HL-60 (cell line): ENCODE measurements at regions not wholly inside any gene's neighbourhood (a gene's known extent, or its start where the extent isn't known, plus 50 kb on each side); places are given as distances from the start of the nearest gene placed in this dataset.

ENCODE experiments used
- DNase-seq, 2 experiments: peaks; one replicate each; pipeline ENCODE4 v3.0.0-alpha.2; 2010 to 2020; ENCODE audit warnings: low read depth in 1 of 2, low spot score in 1 of 2
- H3K27ac ChIP-seq: fragments of 250-450 bp; sonication (Bioruptor Pico); replicated peaks from 2 replicates; pipeline ENCODE4 v1.5.1; 2020; ENCODE audit warnings: mild to moderate bottlenecking, moderate library complexity
- H3K27me3 ChIP-seq: fragments of 250-450 bp; sonication (Bioruptor Pico); 2 replicates; pipeline ENCODE4 v1.5.1; 2021; ENCODE audit warnings: mild to moderate bottlenecking, moderate library complexity; ENCODE audit not compliant: insufficient read depth, poor library complexity, severe bottlenecking
- H3K4me3 ChIP-seq: replicated peaks from 2 replicates; pipeline ENCODE4 v1.5.1; 2011; ENCODE audit warnings: mild to moderate bottlenecking, control low read depth, low read length; ENCODE audit not compliant: insufficient read depth
- GABPA ChIP-seq: IDR thresholded peaks from 2 replicates; pipeline ENCODE4 v1.6.1; 2012; ENCODE audit warnings: low read depth
- POLR2AphosphoS5 ChIP-seq: IDR thresholded peaks from 2 replicates; pipeline ENCODE4 v1.6.1; 2012; ENCODE audit warnings: low read depth
- SPI1 ChIP-seq: IDR thresholded peaks from 2 replicates; pipeline ENCODE4 v1.6.1; 2012; ENCODE audit warnings: low read depth, mild to moderate bottlenecking, borderline replicate concordance
- TF ChIP-seq, protein P1 (sequence below): IDR thresholded peaks from 2 replicates; pipeline ENCODE4 v1.6.1; 2012; ENCODE audit warnings: low read depth; ENCODE audit not compliant: insufficient replicate concordance
- TF ChIP-seq, protein P2 (sequence below): IDR thresholded peaks from one replicate; pipeline ENCODE4 v1.5.1; 2011; ENCODE audit warnings: low read length, control low read depth, inconsistent platforms; ENCODE audit not compliant: insufficient read depth

DNA sequence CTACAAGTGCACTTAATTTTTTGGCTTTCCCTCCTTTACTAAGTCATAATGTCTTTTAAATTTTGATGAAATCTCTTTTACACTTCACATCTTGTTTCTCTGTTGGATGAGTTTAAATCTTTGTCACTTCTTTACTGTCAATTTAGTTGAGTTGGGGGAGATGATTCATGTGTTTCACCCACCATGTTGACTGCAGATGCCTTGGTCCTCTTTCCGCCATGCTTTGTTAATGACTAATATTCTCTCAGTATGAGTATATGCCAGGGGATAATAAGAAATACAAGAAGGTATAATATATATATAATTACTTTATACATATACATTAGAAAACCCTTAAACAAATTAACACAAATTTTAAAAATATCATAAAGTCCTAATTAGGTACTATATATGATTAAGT is 149.7 kb upstream of the SPRED1 start:
- no peak for DNase-seq
- Histone ChIP-seq H3K27ac (no peak overlapping the region), H3K27me3 (no peaks in the 10 kb centered on the region), H3K4me3 (no peak overlapping the region)
- TF ChIP-seq, protein P1, sequence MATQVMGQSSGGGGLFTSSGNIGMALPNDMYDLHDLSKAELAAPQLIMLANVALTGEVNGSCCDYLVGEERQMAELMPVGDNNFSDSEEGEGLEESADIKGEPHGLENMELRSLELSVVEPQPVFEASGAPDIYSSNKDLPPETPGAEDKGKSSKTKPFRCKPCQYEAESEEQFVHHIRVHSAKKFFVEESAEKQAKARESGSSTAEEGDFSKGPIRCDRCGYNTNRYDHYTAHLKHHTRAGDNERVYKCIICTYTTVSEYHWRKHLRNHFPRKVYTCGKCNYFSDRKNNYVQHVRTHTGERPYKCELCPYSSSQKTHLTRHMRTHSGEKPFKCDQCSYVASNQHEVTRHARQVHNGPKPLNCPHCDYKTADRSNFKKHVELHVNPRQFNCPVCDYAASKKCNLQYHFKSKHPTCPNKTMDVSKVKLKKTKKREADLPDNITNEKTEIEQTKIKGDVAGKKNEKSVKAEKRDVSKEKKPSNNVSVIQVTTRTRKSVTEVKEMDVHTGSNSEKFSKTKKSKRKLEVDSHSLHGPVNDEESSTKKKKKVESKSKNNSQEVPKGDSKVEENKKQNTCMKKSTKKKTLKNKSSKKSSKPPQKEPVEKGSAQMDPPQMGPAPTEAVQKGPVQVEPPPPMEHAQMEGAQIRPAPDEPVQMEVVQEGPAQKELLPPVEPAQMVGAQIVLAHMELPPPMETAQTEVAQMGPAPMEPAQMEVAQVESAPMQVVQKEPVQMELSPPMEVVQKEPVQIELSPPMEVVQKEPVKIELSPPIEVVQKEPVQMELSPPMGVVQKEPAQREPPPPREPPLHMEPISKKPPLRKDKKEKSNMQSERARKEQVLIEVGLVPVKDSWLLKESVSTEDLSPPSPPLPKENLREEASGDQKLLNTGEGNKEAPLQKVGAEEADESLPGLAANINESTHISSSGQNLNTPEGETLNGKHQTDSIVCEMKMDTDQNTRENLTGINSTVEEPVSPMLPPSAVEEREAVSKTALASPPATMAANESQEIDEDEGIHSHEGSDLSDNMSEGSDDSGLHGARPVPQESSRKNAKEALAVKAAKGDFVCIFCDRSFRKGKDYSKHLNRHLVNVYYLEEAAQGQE, result no peak
- TF ChIP-seq, protein P2, sequence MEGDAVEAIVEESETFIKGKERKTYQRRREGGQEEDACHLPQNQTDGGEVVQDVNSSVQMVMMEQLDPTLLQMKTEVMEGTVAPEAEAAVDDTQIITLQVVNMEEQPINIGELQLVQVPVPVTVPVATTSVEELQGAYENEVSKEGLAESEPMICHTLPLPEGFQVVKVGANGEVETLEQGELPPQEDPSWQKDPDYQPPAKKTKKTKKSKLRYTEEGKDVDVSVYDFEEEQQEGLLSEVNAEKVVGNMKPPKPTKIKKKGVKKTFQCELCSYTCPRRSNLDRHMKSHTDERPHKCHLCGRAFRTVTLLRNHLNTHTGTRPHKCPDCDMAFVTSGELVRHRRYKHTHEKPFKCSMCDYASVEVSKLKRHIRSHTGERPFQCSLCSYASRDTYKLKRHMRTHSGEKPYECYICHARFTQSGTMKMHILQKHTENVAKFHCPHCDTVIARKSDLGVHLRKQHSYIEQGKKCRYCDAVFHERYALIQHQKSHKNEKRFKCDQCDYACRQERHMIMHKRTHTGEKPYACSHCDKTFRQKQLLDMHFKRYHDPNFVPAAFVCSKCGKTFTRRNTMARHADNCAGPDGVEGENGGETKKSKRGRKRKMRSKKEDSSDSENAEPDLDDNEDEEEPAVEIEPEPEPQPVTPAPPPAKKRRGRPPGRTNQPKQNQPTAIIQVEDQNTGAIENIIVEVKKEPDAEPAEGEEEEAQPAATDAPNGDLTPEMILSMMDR, result no peak
- TF ChIP-seq POLR2AphosphoS5 (no peak), GABPA (no peak), SPI1 (no peak)

DNA sequence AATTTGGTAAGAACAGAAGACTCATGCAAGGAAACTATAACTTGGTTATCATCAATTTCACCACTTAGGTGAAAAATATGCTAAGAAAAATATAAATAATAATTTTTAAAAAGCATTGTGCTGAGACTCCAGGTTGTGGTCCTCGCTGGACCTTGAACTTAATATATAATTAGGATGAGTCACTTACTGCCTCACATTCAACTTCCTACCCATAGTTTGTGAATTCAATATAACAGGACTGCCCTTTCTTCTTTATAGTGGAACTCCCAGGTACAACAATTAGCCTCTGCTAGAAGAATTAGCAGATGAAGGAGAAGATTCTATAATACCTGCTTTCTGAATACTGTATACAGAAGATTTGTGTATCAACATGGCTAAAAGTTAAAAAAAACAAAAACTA is 149.1 kb upstream of the SPRED1 start:
- TF ChIP-seq GABPA (no peak), SPI1 (no peak), POLR2AphosphoS5 (no peak)
- TF ChIP-seq, protein P2, result no peak
- TF ChIP-seq, protein P1, result no peak
- Histone ChIP-seq H3K27ac (no peak overlapping the region), H3K27me3 (no peaks in the 10 kb centered on the region), H3K4me3 (no peak overlapping the region)
- DNase-seq, result no peak

DNA sequence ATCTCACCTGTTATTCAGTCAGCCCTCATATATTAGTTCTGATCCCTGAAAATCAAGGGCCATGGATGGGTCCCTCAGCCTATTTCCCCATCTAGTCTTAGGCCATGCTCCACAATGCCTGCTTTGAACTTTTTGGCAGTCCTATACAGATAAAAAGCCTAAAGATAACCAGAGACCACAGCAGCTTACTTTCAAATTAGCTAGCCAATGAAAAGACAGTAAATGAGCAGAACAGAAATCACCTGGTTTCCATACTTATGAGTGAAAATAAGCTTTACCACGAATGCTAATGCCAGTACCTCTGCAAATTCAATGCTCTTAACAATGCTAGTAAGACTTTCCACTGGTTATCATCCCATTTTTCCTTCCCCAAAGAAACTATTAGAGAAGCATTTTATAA is 141.6 kb upstream of the SPRED1 start:
- Histone ChIP-seq H3K4me3 (no peak overlapping the region), H3K27ac (no peak overlapping the region), H3K27me3 (no peaks in the 10 kb centered on the region)
- no peak for DNase-seq
- no peak for TF ChIP-seq SPI1
- TF ChIP-seq, protein P2, result no peak
- TF ChIP-seq, protein P1, result no peak
- no peak for TF ChIP-seq GABPA
- TF ChIP-seq POLR2AphosphoS5, result no peak
